OCI-LY7 (cell line): ENCODE measurements at regions not wholly inside any gene's neighbourhood (a gene's known extent, or its start where the extent isn't known, plus 50 kb on each side); places are given as distances from the start of the nearest gene placed in this dataset.

Experiments
- EZH2phosphoT487 ChIP-seq: fragments of 200-600 bp; sonication (generic); IDR thresholded peaks from 2 replicates; pipeline ENCODE4 v1.6.1; 2018; ENCODE audit warnings: low read depth, borderline replicate concordance, mild to moderate bottlenecking, mixed run types, antibody characterized with exemption, low read length, moderate library complexity, mixed read lengths
- TF ChIP-seq, protein P1 (sequence below): fragments of 200-600 bp; sonication (generic); conservative IDR thresholded peaks from 2 replicates; pipeline ENCODE4 v1.5.1; 2014; ENCODE audit warnings: mild to moderate bottlenecking, antibody characterized with exemption, low read length, moderate library complexity, mixed read lengths

DNA sequence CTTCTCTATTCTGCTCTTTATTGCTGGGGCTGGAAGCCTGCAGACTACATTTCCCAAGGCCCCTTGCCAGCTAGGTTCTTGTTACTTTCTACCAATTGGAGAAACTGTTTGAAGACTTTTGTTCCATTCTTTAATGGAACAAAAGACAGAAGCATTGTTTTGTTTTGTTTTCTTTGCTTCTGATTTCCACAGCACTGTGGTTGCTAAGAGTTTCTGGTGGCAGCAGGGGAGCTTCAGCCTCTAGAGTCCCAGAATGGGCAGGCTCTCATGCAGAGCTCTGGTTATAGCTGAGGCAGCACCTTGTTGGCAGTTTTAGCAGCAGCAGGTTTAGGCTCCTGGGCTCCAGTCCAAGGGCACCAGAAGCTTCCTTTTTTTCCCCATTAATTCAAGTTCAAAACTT lies 234.3 kb downstream of the ETAA1 start:
- TF ChIP-seq, protein P1, sequence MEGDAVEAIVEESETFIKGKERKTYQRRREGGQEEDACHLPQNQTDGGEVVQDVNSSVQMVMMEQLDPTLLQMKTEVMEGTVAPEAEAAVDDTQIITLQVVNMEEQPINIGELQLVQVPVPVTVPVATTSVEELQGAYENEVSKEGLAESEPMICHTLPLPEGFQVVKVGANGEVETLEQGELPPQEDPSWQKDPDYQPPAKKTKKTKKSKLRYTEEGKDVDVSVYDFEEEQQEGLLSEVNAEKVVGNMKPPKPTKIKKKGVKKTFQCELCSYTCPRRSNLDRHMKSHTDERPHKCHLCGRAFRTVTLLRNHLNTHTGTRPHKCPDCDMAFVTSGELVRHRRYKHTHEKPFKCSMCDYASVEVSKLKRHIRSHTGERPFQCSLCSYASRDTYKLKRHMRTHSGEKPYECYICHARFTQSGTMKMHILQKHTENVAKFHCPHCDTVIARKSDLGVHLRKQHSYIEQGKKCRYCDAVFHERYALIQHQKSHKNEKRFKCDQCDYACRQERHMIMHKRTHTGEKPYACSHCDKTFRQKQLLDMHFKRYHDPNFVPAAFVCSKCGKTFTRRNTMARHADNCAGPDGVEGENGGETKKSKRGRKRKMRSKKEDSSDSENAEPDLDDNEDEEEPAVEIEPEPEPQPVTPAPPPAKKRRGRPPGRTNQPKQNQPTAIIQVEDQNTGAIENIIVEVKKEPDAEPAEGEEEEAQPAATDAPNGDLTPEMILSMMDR = no peak
- TF ChIP-seq EZH2phosphoT487 = no peak
